Testis (tissue), 2 donors: ENCODE measurements at regions not wholly inside any gene's neighbourhood (a gene's known extent, or its start where the extent isn't known, plus 50 kb on each side); places are given as distances from the start of the nearest gene placed in this dataset.

Experiments used
- CTCF ChIP-seq, 3 experiments: fragments of 450-650 bp in 2 of 3; fragments of 200-600 bp in 1 of 3; sonication (generic) in 1 of 3; IDR thresholded peaks; one replicate each; pipeline ENCODE4 v1.5.1; 2016 to 2019; ENCODE audit warnings: antibody characterized with exemption in 3 of 3, mild to moderate bottlenecking in 2 of 3, moderate library complexity in 1 of 3
- POLR2A ChIP-seq: fragments of 450-650 bp; IDR thresholded peaks from one replicate; pipeline ENCODE4 v1.6.1; 2017; ENCODE audit warnings: antibody characterized with exemption, mild to moderate bottlenecking, moderate library complexity

GRCh38 chr15:59791079-59791478 lies 102.0 kb upstream of the BNIP2 start:
- no peak for TF ChIP-seq CTCF (IDR thresholded peaks at IDR 0.05)
- TF ChIP-seq POLR2A = no peak
